OCI-LY1 (cell line): ENCODE measurements at regions not wholly inside any gene's neighbourhood (a gene's known extent, or its start where the extent isn't known, plus 50 kb on each side); places are given as distances from the start of the nearest gene placed in this dataset.

Experiments used
- EZH2 ChIP-seq: fragments of 200-600 bp; sonication (generic), shearing (Covaris generic); IDR thresholded peaks from 2 replicates; pipeline ENCODE4 v1.8.0; 2017; ENCODE audit warnings: borderline replicate concordance, mixed run types, mild to moderate bottlenecking, antibody characterized with exemption, low read length, moderate library complexity, mixed read lengths
- TF ChIP-seq, protein P1 (sequence below): fragments of 200-600 bp; sonication (generic), shearing (Covaris generic); IDR thresholded peaks from 2 replicates; pipeline ENCODE4 v1.5.1; 2017; ENCODE audit warnings: mild to moderate bottlenecking, antibody characterized with exemption, low read length, moderate library complexity, mixed read lengths

DNA sequence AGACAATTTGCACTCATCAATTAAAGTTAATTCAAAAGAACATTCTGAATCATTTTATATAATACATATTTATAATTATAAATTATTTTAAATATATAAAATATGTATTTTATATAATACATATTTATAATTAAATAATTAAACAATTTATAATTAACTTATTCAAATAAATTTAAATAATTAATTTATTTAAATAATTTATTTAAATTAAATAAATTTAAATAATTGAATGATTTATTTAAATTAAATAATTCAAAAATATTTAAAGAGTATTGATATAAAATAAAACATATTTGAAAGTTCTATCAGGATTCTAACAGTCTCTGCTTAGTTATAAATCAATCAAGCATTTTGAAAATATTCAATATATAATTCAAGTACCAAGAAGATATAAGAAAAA, 775.5 kb upstream of the CTNND2 start:
- TF ChIP-seq, protein P1, sequence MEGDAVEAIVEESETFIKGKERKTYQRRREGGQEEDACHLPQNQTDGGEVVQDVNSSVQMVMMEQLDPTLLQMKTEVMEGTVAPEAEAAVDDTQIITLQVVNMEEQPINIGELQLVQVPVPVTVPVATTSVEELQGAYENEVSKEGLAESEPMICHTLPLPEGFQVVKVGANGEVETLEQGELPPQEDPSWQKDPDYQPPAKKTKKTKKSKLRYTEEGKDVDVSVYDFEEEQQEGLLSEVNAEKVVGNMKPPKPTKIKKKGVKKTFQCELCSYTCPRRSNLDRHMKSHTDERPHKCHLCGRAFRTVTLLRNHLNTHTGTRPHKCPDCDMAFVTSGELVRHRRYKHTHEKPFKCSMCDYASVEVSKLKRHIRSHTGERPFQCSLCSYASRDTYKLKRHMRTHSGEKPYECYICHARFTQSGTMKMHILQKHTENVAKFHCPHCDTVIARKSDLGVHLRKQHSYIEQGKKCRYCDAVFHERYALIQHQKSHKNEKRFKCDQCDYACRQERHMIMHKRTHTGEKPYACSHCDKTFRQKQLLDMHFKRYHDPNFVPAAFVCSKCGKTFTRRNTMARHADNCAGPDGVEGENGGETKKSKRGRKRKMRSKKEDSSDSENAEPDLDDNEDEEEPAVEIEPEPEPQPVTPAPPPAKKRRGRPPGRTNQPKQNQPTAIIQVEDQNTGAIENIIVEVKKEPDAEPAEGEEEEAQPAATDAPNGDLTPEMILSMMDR: no peak
- no peak for TF ChIP-seq EZH2
